ENCODE measurements at regions not wholly inside any gene's neighbourhood (a gene's known extent, or its start where the extent isn't known, plus 50 kb on each side); places are given as distances from the start of the nearest gene placed in this dataset.

GRCh38 chr16:17947165-17947564, 389.4 kb downstream of the NPIPA8 start:
- TF ChIP-seq CTCF (IDR thresholded peaks at IDR 0.05 in 8 of 11, conservative IDR thresholded peaks at IDR 0.05 in 3 of 11) = no peak
- TF ChIP-seq POLR2A (IDR thresholded peaks at IDR 0.05) = no peak
- TF ChIP-seq POLR2AphosphoS5 (IDR thresholded peaks at IDR 0.05) = no peak
